NCI-H1694 treated with DMSO at 0.1 percent for 48 hours (cell line): ENCODE measurements at regions not wholly inside any gene's neighbourhood (a gene's known extent, or its start where the extent isn't known, plus 50 kb on each side); places are given as distances from the start of the nearest gene placed in this dataset.

Experiments used
- DNase-seq: peaks from one replicate; lab custom pipeline; 2025; lab: John Stamatoyannopoulos, UW

DNA sequence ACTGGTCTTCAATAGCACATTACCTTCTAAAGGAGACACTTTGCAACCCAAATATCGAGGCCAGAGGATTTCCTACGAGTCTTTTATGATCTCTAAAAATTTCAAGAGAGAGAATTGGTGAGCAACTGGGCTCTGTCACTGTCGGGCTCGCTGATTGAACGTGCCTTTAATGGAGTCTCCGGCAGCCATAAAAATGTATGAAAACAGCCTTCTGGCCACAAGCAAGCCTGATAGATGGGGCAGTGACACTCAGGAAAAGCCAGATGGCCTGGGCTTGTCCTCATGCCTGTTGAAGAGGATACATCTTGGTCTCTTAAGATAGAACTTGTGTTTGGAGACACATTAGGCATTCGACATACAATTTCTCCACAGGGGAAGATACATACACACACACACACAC lies 419.5 kb upstream of the PROK2 start:
- DNase-seq: no peak

DNA sequence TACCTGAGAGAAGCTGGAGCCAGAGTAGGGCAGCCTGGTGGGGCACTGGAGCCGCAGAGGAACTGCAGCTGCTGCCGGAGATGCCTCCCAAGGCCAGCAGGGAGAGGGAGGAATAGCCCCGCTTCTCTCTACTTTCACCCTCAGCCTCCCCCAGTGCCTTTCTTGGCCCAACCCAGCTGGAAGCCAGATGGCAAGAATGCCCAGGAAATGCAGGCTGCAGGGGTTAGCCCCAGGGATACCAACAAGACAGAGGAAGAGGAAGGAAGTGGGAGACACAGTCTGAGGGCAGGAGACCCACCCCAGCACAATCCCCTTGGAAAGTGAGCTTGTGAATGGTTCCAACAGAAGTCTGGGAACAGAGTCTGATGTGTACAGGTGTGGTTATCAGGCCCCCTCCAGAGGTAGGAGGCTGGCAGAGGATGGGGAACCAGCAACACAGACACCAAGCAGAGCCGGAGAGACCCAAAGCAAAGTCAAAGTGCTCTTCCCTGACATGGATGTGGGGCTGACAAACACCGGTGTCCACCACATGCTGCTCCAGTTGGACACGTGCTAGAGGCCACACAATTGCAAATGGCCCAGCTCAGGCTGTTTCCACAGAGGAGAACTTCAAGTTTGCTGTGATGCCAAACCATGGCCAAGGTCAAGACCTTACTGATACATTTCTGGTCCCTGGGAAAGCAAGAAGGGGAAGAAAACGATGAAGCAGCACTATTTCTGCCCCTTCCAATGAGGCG lies 418.8 kb upstream of the PROK2 start:
- DNase-seq: no peak

DNA sequence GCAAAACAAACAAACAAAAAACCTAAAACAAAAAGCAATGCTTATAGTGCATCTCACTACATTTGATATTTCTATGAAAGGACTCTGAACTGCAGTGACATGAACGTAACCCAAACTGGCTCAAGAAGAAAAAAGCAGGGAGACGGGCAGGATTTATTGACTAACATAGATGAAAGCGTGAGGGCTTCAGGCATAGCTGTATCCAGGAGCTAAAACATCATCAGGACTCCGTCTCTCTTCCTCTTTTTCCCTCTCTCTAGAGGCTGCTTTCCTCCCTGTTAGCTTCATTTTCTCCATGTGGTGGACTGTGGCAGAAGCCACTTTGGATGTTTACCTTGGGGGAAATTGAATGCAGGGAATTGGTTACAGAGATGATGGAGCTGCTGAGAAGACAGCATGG lies 418.2 kb upstream of the PROK2 start:
- DNase-seq: no peak

DNA sequence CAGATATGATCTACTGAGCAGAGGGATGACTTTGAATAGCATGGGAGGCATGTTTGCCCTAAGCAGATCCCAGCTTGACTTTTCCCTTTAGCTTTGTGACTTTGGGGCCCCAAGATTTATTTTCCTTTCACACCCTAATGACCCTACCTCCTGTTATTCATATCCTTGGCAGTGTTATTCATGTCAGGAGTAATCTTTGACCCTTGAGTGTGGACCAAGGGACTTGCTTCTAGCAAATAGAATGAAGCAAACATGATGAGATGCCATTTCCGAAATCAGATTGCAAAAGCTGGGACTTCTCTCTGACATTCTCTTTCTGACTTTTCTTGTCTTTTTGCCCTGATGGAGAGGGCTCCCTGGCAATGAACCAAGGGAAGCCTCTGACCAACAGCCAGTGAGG lies 415.4 kb upstream of the PROK2 start:
- no peak for DNase-seq

DNA sequence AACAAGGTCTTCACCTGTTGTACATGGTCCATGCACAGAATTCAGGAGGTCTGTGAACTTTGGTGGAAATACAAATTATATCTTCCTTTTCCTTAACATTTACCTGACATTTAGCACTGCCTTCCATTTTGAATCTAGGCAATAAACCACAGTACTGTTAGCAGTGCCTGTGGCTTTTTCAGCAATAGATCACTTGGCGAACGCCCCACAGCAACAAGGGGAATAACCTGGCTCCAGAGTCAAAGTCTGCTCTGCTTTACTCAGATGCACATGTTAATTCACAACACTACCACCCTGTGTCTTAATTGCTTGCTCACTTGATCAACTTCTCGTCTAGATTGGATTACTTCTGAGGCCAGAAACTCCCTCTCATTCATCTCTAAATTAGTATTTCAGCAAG lies 414.6 kb upstream of the PROK2 start:
- DNase-seq: no peak

DNA sequence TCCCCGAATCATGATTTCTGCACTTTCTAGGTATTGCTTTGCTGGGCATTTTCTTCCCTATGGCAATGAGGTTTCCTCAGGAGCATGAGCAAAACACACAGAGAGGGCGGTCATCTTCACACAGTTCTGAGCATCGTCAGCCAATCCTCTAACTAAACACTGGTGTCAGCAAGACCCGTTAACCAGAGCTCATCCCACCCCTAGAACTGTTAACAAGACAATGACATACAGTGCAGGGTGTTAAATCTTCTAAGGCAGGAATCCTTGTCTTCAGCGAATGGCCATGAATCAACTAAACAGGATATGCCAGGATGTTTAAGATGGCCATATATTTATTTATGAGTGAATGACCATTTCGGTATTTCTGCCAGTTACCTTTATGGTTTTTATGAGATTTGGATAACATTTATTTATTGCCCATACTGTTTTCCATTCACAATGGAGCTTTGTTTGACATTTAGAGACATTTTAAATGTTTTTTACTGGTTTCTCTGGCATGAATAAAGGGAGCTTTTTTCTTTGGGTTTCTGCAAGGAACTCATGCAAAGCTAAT lies 411.5 kb upstream of the PROK2 start:
- DNase-seq: no peak

DNA sequence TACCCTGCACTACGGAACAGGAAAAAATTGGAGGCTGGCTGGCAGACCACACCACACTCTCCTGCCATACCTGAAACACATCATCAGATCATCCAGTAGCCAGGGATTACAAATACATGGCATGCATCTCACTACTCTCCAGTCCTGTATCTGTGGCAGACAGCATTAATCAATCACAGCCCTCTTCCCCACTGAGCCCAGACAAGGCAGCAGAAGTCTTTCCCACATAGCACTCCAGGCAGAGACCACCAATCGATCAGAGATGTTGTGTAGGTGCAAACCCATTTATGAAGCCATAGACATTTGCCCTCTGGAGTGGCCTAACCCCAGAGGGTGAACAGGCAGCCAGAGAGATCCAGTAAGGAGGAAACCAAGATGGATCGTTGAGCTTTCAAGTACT lies 410.9 kb upstream of the PROK2 start:
- DNase-seq: no peak

DNA sequence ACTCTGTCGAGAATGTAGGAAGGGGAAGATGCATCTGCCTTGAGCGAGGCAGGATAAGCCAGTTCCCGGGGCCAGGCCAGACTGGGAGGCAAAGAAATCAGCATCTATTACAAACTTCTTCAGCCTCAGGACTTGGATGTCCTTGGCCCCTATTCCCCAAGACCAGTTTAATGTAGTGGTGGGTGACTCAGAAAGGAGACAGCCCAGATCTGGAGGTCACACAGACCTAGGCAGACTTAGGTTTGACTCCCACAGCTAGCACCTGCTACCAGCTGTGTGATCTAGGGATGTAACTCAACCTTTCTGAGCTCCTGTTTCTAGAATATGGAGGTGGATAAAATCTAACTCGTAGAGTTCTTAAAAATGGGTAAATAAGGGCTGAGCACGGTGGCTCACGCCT lies 409.5 kb upstream of the PROK2 start:
- no peak for DNase-seq

DNA sequence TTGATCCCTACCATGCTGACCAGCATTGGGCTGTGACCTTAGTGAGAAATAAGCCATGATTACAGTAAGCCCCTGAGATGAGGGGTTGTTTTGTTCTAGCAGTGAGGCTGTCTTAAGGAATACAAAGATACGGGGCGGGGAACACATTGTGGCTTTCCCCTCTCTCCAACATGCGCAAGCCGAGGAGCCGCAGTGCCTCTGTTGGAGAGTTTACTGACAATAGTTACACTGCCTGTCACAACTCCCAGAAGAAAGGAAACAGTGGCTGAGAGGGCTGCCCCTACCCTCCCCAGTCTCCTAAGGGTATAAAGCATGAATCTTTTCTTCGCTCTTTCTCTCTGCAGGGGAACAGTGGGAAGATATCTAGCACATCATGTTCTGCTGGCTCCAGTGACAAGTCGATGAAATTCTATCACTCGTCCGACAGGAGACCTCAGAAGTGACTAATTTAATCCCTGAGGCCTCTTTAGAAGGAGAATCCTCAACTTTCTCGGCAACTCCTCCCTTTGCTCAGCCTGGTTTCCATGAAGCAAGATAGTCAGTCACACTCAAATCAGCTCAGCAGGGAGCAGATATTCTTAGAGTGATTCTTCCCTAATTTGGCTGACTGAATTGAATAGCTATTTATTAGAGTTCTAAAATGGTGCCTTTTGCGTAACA lies 409.0 kb upstream of the PROK2 start:
- no peak for DNase-seq

DNA sequence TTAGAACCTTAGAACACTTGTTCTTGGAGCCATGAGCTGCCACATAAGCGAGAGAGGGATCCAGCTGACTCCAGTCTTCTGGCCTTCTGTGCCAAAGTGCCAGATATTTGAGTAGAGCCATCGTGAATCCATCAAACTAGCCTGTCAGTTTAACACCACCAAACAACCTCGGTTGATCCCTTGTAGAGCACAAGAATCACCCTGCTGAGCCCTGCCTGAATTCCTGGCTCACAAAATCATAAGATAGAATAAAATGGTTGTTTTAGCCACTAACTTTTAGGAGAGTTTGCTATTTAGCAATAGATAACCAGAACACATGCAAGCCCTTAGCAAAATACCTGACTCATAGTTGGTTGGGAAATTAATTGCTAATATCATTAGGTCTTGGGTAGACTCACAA lies 407.6 kb upstream of the PROK2 start:
- DNase-seq: no peak

DNA sequence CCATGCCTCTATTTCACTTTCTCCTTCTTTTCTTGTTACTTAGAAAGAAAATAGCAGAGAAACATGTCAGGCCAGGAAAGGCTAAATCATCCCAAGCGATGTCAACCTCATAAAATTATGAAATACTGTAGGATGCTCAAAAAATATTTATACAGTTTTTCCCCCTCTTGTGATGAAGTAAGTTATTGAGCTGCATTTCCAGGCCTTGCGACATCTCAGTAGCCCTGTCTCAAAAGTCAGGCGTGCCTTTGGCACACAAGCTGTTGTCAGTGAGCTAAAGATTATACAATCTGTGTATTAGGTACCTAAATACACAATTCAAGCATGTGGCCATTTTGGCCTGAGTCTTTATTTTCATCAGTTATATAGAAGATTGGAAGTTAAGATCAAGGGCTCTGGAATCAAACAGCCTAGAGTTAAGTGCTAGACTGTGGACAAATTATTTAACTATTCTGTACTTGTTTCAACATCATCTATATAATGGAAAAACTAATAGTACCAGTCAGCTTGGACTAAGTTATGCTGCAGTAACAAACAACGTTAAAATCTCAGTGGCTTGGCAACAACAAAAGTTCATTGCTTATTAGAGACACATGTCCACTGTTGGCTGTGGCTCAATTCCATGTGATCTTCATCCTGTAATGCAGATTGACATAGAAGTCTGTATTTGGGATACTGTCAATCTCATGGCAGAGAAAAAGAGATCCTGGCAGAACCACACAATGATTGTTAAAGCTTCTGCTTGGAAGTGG lies 406.4 kb upstream of the PROK2 start:
- DNase-seq: no peak

DNA sequence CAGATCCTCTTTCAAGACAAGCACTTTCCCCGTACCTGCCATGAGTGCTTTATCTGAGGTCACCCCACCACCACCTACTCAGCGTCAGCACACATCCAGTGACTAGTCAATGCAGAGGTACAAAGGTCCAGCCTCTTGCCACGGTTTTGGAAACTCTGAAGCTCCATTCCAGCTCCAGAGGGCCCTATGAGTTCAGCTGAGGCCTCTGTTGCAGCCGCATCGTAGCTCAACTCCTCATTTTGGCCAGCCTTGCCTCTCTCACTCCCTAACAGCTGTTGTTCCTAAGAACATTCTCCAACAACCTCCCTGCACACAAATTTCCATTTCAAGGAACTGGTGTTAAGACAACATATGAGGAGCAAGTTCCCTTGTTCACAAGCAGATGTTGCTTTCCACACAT lies 405.1 kb upstream of the PROK2 start:
- no peak for DNase-seq

DNA sequence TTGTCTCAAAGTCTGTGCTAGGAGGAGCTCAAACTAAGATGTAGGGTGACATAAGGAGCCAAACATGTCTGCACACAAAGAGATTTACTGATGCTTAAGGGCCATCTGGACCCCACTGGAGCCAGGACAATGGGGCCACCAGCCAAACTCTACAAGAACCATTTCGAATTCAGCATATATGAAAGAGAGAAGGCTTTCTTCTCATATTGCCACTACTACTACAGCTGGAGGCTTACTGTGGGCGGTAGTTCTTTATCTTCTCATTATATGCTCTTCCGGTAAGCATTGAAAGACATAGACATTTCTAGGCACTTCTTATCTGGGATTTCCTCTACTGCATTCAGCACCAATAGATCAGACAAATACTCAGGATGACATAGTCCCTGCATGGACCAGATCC lies 404.4 kb upstream of the PROK2 start:
- no peak for DNase-seq

DNA sequence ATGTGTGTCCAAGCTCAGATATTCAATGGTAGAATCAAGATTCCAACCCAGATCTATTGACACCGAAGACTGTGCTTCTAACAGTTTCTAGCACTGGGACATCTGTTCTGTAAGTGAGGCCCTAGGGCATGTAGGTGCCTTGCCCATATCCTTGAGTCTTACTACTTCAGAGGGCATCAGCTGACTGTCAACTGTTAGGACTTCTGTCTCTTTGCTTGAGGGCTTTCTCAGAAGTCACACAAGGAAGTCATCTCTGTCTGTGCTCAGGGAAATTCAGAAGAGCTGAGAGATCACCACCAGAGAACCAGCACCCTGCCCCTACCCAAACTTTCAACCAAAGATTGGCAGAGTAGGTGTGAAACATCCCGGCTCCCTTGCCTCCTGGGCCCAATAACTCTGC lies 403.6 kb upstream of the PROK2 start:
- no peak for DNase-seq

DNA sequence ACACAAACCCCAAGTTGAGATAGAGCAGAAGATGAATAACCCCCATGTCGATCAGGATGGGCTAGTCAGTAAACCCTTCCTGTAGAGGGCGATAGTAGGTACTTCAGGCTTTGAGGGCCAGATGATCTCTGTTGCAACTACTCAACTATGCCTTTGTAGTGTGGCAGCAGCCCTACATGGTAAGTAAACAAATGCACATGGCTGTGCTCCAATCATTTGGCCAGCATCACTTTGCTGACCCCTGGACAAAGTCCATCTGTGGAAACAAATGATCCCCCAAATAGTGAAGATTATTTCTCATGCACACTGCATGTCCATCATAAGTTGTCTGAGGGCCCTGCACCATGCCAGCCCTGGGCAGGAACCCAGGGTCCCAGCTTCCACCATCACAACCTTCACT lies 402.2 kb upstream of the PROK2 start:
- DNase-seq: no peak

DNA sequence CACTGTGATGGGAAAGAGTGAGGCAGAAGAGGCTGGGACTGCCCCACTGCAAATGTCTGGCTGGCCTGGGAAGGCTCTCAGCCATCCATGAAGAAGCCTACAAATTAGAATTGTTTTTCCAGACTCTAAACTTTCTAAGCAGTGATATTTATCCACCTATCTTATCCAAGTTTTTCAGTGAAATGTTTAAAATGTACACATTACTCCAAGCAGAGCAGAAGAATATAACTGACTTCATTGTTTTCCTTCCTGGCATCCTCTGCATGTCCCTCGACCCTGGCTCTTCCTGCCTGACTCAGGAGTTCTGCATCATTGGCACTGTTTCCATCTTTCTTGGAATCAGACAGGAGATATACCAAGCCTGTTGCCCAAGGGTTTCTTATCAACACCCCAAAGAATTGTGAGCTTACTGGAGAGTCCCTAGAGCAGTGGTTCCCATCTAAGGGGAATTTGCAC lies 401.5 kb upstream of the PROK2 start:
- no peak for DNase-seq

DNA sequence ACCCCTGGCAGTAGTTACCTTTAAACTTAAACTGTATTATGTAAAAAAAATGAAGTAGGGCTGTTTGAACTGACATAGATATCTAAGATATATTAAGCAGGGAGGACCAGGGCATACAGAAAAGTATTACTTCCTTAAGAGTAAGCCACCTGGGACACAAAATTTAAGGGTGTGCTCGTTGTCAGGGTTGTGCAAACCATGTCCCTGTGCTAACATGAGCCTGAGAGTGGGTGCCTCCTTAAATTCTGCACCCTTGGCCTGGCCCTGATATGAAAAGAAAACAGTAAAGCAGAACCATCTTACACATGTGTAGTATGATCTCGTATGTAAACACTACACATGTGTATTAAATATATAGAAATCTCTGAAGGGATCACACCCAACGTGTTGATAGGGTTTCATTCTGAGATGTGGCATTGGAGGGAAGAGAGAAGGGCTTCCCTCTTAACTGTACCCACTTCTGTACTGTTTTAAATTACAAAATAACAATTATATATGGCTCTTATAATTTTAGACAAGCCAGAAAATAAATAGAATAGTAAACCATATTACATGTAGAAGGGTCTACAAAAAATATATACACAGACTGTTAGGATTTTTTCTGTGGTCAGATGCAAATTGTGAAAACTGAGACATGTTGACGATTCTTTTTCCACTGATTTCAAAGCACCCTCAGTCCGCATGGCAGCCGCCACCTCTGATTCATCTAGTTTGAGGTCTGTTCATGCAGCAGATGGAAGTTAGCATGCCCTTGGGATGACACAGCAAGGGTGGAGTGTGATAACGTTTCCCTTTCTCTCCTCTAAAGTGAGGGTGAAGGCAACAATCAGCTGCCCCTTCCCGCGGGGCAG lies 400.8 kb upstream of the PROK2 start:
- DNase-seq: no peak

DNA sequence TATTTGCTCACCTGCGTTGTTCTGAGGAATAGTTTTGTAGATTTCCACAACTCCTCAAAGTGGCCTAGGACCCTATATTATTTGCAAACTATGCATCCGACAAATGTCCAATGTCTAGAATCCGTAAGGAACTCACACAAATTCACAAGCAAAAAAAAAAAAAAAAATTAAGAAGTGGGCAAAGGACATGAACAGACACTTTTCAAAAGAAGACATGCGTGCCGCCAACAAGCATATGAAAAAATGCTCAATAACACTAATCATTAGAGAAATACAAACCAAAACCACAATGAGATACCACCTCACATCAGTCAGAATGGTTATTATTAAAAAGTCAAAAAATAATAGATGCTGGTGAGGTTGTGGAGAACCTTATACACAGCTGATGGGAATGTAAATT lies 398.5 kb upstream of the PROK2 start:
- no peak for DNase-seq

DNA sequence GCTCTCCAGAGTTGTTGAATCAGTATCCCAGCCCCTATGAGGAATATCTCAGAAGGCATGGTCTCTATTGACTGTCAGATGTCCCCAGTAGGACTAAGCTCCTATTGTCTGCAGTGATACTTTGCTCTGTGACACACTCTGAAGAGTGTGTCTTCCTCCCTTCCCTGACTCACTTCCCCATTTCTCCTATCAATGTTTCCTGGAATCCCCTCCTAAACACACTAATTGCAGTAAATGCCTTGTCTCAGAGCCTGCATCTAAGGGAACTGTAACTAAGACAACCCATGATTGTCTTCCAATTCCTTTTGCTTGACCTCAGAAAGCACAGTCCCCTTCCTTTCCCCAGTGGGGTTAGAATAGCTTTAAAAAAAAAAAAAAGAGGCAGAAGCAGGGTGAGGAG lies 397.3 kb upstream of the PROK2 start:
- no peak for DNase-seq

DNA sequence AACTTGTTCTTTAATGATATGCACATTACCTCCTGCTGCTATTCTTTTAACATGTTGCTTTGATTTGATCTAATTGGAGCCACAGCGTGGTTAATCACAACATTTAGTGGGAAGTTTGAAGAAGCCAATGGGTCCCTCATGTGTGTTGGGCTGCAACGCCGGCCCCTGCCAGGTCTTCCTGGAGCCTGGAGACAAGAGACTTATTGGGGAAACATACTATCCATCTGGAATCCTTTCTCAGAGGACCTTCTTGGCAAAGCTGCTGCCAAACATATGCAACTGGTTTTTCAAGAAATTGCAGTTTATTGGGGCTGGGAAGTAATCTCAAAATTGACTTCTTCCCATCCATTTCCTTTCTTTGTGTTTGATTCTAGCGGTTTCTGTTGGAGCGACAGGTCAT lies 396.3 kb upstream of the PROK2 start:
- no peak for DNase-seq

DNA sequence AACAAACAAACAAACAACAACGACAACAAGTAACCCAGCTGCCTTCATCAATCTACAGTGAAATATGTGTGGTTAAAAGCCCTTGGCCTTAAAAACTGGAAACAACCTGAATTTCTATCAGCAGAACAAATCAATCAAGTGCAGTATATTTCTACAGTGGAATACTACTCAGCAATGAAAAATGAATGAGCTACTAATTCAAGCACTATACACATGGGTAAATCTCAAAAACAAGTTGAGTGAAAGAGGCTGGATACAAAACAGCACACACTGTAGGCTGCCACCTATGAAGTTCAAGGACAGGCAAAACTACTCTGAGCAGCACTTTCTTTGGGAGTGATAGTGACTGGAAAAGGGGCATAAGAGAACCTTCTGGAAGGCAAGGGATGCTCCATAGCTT lies 395.5 kb upstream of the PROK2 start:
- DNase-seq: no peak

DNA sequence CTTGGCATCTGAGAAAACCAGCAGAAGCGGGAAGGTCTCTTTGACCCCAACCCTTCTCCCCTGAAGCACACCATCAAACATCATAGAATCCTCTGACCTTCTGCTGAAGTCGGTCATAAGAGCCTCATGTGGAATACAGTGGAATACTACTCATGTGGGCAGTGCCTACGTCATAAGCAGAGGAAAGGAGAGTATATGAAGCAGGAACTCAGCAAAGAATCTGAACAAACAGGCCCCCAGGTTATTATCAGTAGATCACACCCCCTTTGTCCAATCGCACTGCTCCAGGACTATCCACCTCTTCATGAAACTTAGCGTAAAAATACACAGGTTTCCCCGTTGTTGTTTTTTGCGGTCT lies 394.1 kb upstream of the PROK2 start:
- no peak for DNase-seq
